H9 (cell line): ENCODE measurements at regions not wholly inside any gene's neighbourhood (a gene's known extent, or its start where the extent isn't known, plus 50 kb on each side); places are given as distances from the start of the nearest gene placed in this dataset.

Experiments used
- DNase-seq: peaks from one replicate; pipeline ENCODE4 v3.0.0-alpha.2; 2017
- H2AFZ ChIP-seq: one replicate; pipeline ENCODE4 v1.6.1; 2013; ENCODE audit warnings: mild to moderate bottlenecking, low read length, control low read depth, moderate library complexity
- H2AK5ac ChIP-seq: 2 replicates; pipeline ENCODE4 v1.6.1; 2013; ENCODE audit warnings: low read length, control low read depth, mixed read lengths; ENCODE audit not compliant: insufficient read length
- H2BK120ac ChIP-seq: one replicate; pipeline ENCODE4 v1.6.1; 2013; ENCODE audit warnings: low read depth, mild to moderate bottlenecking, low read length, control low read depth, inconsistent platforms; ENCODE audit not compliant: poor library complexity, severe bottlenecking
- H2BK12ac ChIP-seq: 2 replicates; pipeline ENCODE4 v1.6.1; 2013; ENCODE audit warnings: low read length, control low read depth, mixed read lengths, low read depth; ENCODE audit not compliant: insufficient read length
- H2BK15ac ChIP-seq: 2 replicates; pipeline ENCODE4 v1.6.1; 2013; ENCODE audit warnings: low read depth, low read length, control low read depth
- H2BK20ac ChIP-seq: one replicate; pipeline ENCODE4 v1.6.1; 2013; ENCODE audit warnings: low read depth, mild to moderate bottlenecking, low read length, control low read depth, inconsistent platforms; ENCODE audit not compliant: poor library complexity, severe bottlenecking
- H2BK5ac ChIP-seq: 2 replicates; pipeline ENCODE4 v1.6.1; 2013; ENCODE audit warnings: low read length, control low read depth, mixed read lengths; ENCODE audit not compliant: insufficient read length
- H3K14ac ChIP-seq: 2 replicates; pipeline ENCODE4 v1.6.1; 2013; ENCODE audit warnings: low read length, control low read depth; ENCODE audit not compliant: insufficient read depth
- H3K18ac ChIP-seq: 2 replicates; pipeline ENCODE4 v1.6.1; 2013; ENCODE audit warnings: low read depth, mild to moderate bottlenecking, mixed read lengths, low read length, control low read depth; ENCODE audit not compliant: insufficient read length
- H3K23ac ChIP-seq: 2 replicates; pipeline ENCODE4 v1.6.1; 2013; ENCODE audit warnings: low read length, control low read depth, mixed read lengths, low read depth; ENCODE audit not compliant: insufficient read length
- H3K23me2 ChIP-seq: 2 replicates; pipeline ENCODE4 v1.6.1; 2013; ENCODE audit warnings: low read depth, mild to moderate bottlenecking, mixed read lengths, low read length, control low read depth; ENCODE audit not compliant: insufficient read length, poor library complexity, severe bottlenecking
- H3K27ac ChIP-seq: 2 replicates; pipeline ENCODE4 v1.5.1; 2013; ENCODE audit warnings: low read length, control low read depth, mixed read lengths, low read depth; ENCODE audit not compliant: insufficient read length
- H3K27me3 ChIP-seq: 2 replicates; pipeline ENCODE4 v1.6.1; 2013; ENCODE audit warnings: low read length, control low read depth, inconsistent platforms; ENCODE audit not compliant: insufficient read depth
- H3K4ac ChIP-seq: 2 replicates; pipeline ENCODE4 v1.6.1; 2013; ENCODE audit warnings: low read depth, mild to moderate bottlenecking, control low read depth, inconsistent platforms, low read length, moderate library complexity
- H3K4me1 ChIP-seq: 2 replicates; pipeline ENCODE4 v1.6.1; 2013; ENCODE audit warnings: low read length, control low read depth, inconsistent platforms; ENCODE audit not compliant: insufficient read depth
- H3K4me2 ChIP-seq: 2 replicates; pipeline ENCODE4 v1.6.1; 2013; ENCODE audit warnings: low read length, control low read depth, mixed read lengths; ENCODE audit not compliant: insufficient read length, insufficient read depth
- H3K56ac ChIP-seq: 2 replicates; pipeline ENCODE4 v1.6.1; 2013; ENCODE audit warnings: low read depth, mild to moderate bottlenecking, mixed read lengths, low read length, control low read depth; ENCODE audit not compliant: insufficient read length
- H3K79me1 ChIP-seq: 2 replicates; pipeline ENCODE4 v1.6.1; 2013; ENCODE audit warnings: low read depth, mild to moderate bottlenecking, moderate library complexity, low read length, control low read depth, inconsistent platforms; ENCODE audit not compliant: insufficient read depth, poor library complexity, severe bottlenecking
- H3K79me2 ChIP-seq: 2 replicates; pipeline ENCODE4 v1.6.1; 2013; ENCODE audit warnings: low read length, control low read depth, inconsistent platforms; ENCODE audit not compliant: insufficient read depth
- H3K9ac ChIP-seq: 2 replicates; pipeline ENCODE4 v1.6.1; 2013; ENCODE audit warnings: low read length, control low read depth, mixed read lengths; ENCODE audit not compliant: insufficient read length; ENCODE audit errors: extremely low read depth
- H3K9me3 ChIP-seq: one replicate; pipeline ENCODE4 v1.6.1; 2013; ENCODE audit warnings: low read depth, low read length, inconsistent platforms; ENCODE audit not compliant: control insufficient read depth
- H3T11ph ChIP-seq: one replicate; pipeline ENCODE4 v1.6.1; 2013; ENCODE audit warnings: mild to moderate bottlenecking, low read length, control low read depth, inconsistent platforms
- H4K20me1 ChIP-seq: one replicate; pipeline ENCODE4 v1.6.1; 2013; ENCODE audit not compliant: control insufficient read depth, insufficient read length, insufficient read depth
- H4K5ac ChIP-seq: 2 replicates; pipeline ENCODE4 v1.6.1; 2013; ENCODE audit warnings: low read depth, mild to moderate bottlenecking, mixed read lengths, low read length, control low read depth; ENCODE audit not compliant: insufficient read length
- H4K8ac ChIP-seq: replicated peaks from 2 replicates; pipeline ENCODE4 v1.6.1; 2013; ENCODE audit warnings: low read length, control low read depth, mixed read lengths, low read depth; ENCODE audit not compliant: insufficient read length
- H4K91ac ChIP-seq: 2 replicates; pipeline ENCODE4 v1.6.1; 2013; ENCODE audit warnings: low read depth, mild to moderate bottlenecking, moderate library complexity, mixed read lengths, low read length, control low read depth; ENCODE audit not compliant: insufficient read length
- H3K27ac Mint-ChIP-seq, 3 experiments: 2 replicates in 2 of 3; 3 replicates in 1 of 3; pipeline ENCODE4 v1.8.0; 2020 to 2021; ENCODE audit warnings: mixed read lengths in 3 of 3, mild to moderate bottlenecking in 1 of 3, moderate library complexity in 1 of 3
- H3K27me3 Mint-ChIP-seq: 2 replicates; pipeline ENCODE4 v1.8.0; 2021; ENCODE audit warnings: low read depth, mild to moderate bottlenecking, moderate library complexity, mixed read lengths
- H3K36me3 Mint-ChIP-seq, 3 experiments: 2 replicates in 2 of 3; 3 replicates in 1 of 3; pipeline ENCODE4 v1.8.0; 2020 to 2021; ENCODE audit warnings: low read depth in 3 of 3, mixed read lengths in 3 of 3; ENCODE audit not compliant: insufficient read depth in 1 of 3
- H3K4me1 Mint-ChIP-seq, 2 experiments: 2 replicates each; pipeline ENCODE4 v1.8.0; 2020; ENCODE audit warnings: mixed read lengths in 2 of 2
- H3K4me3 Mint-ChIP-seq, 2 experiments: 2 replicates in 1 of 2; 3 replicates in 1 of 2; pipeline ENCODE4 v1.8.0; 2020 to 2021; ENCODE audit warnings: mild to moderate bottlenecking in 2 of 2, mixed read lengths in 2 of 2, moderate library complexity in 1 of 2
- H3K9me3 Mint-ChIP-seq, 2 experiments: 2 replicates in 1 of 2; 3 replicates in 1 of 2; pipeline ENCODE4 v1.8.0; 2020; ENCODE audit warnings: mild to moderate bottlenecking in 2 of 2, mixed read lengths in 2 of 2, moderate library complexity in 1 of 2
- CTCF ChIP-seq: fragments of 200-600 bp; sonication (generic); conservative IDR thresholded peaks from 3 replicates; pipeline ENCODE4 v1.8.0; 2021; ENCODE audit warnings: antibody characterized with exemption, mild to moderate bottlenecking
- WGBS: extraction: QIAGEN DNeasy Blood & Tissue Kit; methylation state at CpG from one replicate; pipeline ENCODE4 v1.1.7; 2013; ENCODE audit warnings: missing lambda C conversion rate, low lambda C conversion rate, mixed read lengths; ENCODE audit not compliant: insufficient read length; ENCODE audit errors: extremely low coverage; 5-methylcytosine and 5-hydroxymethylcytosine counted together

GRCh38 chr15:77772641-77773402 is 140.1 kb upstream of the LINGO1 start:
- Histone ChIP-seq H4K91ac (no peak overlapping the region), H3K9ac (no peak overlapping the region), H3K4ac (no peak overlapping the region), H2BK20ac (no peak overlapping the region), H3K18ac (no peak overlapping the region), H3K79me2 (no peaks in the 10 kb centered on the region), H3K4me1 (no peaks in the 10 kb centered on the region), H2BK5ac (no peak overlapping the region), H3K27me3 (no peaks in the 10 kb centered on the region), H3K79me1 (no peaks in the 10 kb centered on the region), H2BK15ac (no peak overlapping the region), H4K8ac (no peak overlapping the region), H3K9me3 (no peaks in the 10 kb centered on the region), H2AFZ (no peak overlapping the region), H4K20me1 (no peaks in the 10 kb centered on the region), H4K5ac (no peak overlapping the region), H3K14ac (no peak overlapping the region; the same call in 1 of the 2 replicates), H3K27ac (no peak overlapping the region), H2BK120ac (no peak overlapping the region), H3K56ac (no peak overlapping the region), H3T11ph (no peak overlapping the region), H3K23me2 (no peaks in the 10 kb centered on the region), H2AK5ac (no peak overlapping the region), H3K23ac (no peak overlapping the region), H3K4me2 (no peak overlapping the region), H2BK12ac (no peak overlapping the region)
- no CpG with 5 or more reads among the region's 11 CpGs for WGBS
- TF ChIP-seq CTCF: no peak
- Mint-ChIP-seq H3K36me3 (no peaks in the 10 kb centered on the region), H3K4me1 (peaks cover 2 to 24% of the 10 kb centered on the region in 2 experiments), H3K27ac (no peak overlapping the region), H3K27me3 (no peaks in the 10 kb centered on the region; the same call in 1 of the 2 replicates), H3K4me3 (no peak overlapping the region), H3K9me3 (peaks cover 0 to 2% of the 10 kb centered on the region in 2 experiments; a peak in 1 of 5 replicates)
- DNase-seq: no peak
